GM13976 (cell line): ENCODE measurements at regions not wholly inside any gene's neighbourhood (a gene's known extent, or its start where the extent isn't known, plus 50 kb on each side); places are given as distances from the start of the nearest gene placed in this dataset.
"Not testable (repeated sequence)": the region's sequence is repeated elsewhere in the genome, so short reads cannot be mapped to it uniquely, and the experiment has no call there.

Experiments
- DNase-seq: peaks from one replicate; pipeline ENCODE4 v3.0.0; 2012; ENCODE audit warnings: low spot score
- CTCF ChIP-seq: IDR thresholded peaks from 2 replicates; pipeline ENCODE4 v1.5.1; 2012; ENCODE audit warnings: borderline replicate concordance, mild to moderate bottlenecking; ENCODE audit not compliant: insufficient read depth; ENCODE audit errors: extremely low read depth, missing control alignments, control extremely low read depth
- in situ Hi-C: fragments of 300-500 bp; cut with MboI; formaldehyde crosslinking; loops from one replicate; pipeline ENCODE4 v1.12.0; 2022; ENCODE audit warnings: low sequenced_read_pairs, mixed read lengths, inconsistent platforms; ENCODE audit not compliant: unreplicated experiment

GRCh38 chr4:103499094-103499493 is 220.7 kb downstream of the TACR3 start:
- no peak for DNase-seq
- in situ Hi-C loops, result loop anchor here (25.0 kb wide), 2 partner anchors 288 to 413 kb away; no protein-coding TSS in a partner anchor
- TF ChIP-seq CTCF, result peak; percentile 14

- in situ Hi-C loops, result loop anchor here (25.0 kb wide), 2 partner anchors 289 to 414 kb away; no protein-coding TSS in a partner anchor
- TF ChIP-seq CTCF, result no peak
- DNase-seq, result peak; percentile 34
These were observed 221.4 kb downstream of the TACR3 start for GRCh38 chr4:103498161-103499070.

GRCh38 chr4:103497692-103498091 is 222.1 kb downstream of the TACR3 start:
- in situ Hi-C loops, result loop anchor here (25.0 kb wide), 2 partner anchors 290 to 415 kb away; no protein-coding TSS in a partner anchor
- no peak for TF ChIP-seq CTCF
- no peak for DNase-seq

GRCh38 chr4:103496800-103497199 is 223.0 kb downstream of the TACR3 start:
- no peak for DNase-seq
- in situ Hi-C loops, result loop anchor here (25.0 kb wide), 2 partner anchors 291 to 416 kb away; no protein-coding TSS in a partner anchor
- TF ChIP-seq CTCF, result no peak

GRCh38 chr4:103493450-103494159 is 226.2 kb downstream of the TACR3 start:
- TF ChIP-seq CTCF, result no peak
- in situ Hi-C loops, result loop anchor here (25.0 kb wide), 2 partner anchors 294 to 419 kb away; no protein-coding TSS in a partner anchor
- DNase-seq, result no peak

GRCh38 chr4:103485296-103485695 is 234.5 kb downstream of the TACR3 start:
- TF ChIP-seq CTCF, result peak; percentile 14
- in situ Hi-C loops, result loop anchor here (25.0 kb wide), 2 partner anchors 302 to 427 kb away; no protein-coding TSS in a partner anchor
- DNase-seq, result not testable (repeated sequence)
